ENCODE measurements at regions not wholly inside any gene's neighbourhood (a gene's known extent, or its start where the extent isn't known, plus 50 kb on each side); places are given as distances from the start of the nearest gene placed in this dataset.

DNA sequence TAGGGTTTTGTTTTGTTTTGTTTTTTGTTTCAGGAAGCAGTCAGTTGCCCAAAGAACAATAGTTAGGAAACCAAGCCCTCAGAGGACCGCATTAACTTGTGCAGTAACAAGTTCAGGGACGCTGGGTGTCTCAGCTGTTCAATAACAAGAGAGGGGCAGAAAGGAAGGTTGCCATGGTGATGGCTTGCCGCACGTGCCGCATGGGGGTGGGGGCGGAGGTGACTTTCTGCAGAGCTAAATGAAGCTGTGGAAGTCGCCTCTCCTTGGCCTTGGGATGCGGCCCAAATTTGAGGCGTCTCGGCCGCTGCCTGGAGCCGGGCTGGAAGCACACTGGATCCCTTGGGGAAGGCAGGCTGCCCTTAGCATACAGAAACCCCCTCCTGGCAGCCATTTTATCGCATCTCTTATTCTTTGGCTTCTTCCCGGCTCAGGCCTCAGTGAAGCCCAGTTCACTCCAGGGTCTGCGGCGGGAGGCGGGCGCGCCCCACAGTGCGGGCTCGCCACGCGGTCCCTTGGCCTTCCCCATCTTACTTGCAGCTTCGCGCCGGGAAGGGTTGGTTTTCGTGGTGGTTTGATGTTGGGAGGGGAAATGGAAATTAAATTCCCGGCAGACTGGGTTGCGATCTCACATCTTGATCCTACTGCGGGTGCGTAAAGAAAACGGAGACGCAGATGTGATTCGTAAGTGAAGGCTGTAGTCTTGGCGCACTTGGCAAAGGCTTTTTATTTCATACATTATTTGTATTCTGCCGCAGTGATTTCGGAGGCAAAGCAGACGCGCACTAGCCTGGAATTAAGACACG is 94.3 kb downstream of the SLC17A6 start:
- TF ChIP-seq, protein P1, sequence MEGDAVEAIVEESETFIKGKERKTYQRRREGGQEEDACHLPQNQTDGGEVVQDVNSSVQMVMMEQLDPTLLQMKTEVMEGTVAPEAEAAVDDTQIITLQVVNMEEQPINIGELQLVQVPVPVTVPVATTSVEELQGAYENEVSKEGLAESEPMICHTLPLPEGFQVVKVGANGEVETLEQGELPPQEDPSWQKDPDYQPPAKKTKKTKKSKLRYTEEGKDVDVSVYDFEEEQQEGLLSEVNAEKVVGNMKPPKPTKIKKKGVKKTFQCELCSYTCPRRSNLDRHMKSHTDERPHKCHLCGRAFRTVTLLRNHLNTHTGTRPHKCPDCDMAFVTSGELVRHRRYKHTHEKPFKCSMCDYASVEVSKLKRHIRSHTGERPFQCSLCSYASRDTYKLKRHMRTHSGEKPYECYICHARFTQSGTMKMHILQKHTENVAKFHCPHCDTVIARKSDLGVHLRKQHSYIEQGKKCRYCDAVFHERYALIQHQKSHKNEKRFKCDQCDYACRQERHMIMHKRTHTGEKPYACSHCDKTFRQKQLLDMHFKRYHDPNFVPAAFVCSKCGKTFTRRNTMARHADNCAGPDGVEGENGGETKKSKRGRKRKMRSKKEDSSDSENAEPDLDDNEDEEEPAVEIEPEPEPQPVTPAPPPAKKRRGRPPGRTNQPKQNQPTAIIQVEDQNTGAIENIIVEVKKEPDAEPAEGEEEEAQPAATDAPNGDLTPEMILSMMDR (IDR thresholded peaks at IDR 0.05; ENCODE audit: partially characterized antibody, unreplicated experiment), result no peak
- Mint-ChIP-seq H3K27ac (ENCODE audit: unreplicated experiment) (peak overlapping the region; percentile 97), H3K36me3 (ENCODE audit: unreplicated experiment) (no peaks in the 10 kb centered on the region), H3K9me3 (ENCODE audit: unreplicated experiment) (peaks cover 16% of the 10 kb centered on the region), H3K4me1 (ENCODE audit: low read depth, unreplicated experiment) (peaks cover 25% of the 10 kb centered on the region), H3K4me3 (ENCODE audit: unreplicated experiment) (peak overlapping the region; percentile 90), H3K27me3 (ENCODE audit: unreplicated experiment) (peaks cover 5% of the 10 kb centered on the region)
- DNase-seq, result peak; percentile 87

DNA sequence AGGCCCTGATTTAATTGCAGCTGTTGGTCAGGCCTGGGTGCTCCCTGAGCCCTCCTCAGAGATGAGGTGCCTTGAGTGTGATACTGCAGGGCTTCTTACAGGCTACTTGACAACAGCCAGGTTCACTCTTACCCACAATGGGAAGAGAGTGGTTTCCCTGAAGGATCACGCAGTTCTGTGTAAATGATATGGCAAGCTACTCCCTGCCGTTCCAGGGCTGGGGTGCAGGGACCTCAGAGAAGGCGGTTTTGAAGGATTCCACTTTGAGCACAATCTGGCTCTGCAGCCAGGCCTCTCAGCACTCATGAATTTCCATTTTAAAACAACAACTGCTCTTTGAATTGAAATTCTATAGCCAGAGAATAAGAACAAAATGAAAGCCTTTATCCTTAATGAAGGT is 92.9 kb downstream of the SLC17A6 start:
- Mint-ChIP-seq H3K4me1 (ENCODE audit: low read depth, unreplicated experiment) (peaks cover 25% of the 10 kb centered on the region), H3K27me3 (ENCODE audit: unreplicated experiment) (peaks cover 5% of the 10 kb centered on the region), H3K4me3 (ENCODE audit: unreplicated experiment) (peak overlapping the region; percentile 47), H3K27ac (ENCODE audit: unreplicated experiment) (peak overlapping the region; percentile 67), H3K36me3 (ENCODE audit: unreplicated experiment) (no peaks in the 10 kb centered on the region), H3K9me3 (ENCODE audit: unreplicated experiment) (peaks cover 16% of the 10 kb centered on the region)
- TF ChIP-seq, protein P1 (IDR thresholded peaks at IDR 0.05; ENCODE audit: partially characterized antibody, unreplicated experiment), result no peak
- DNase-seq, result no peak

DNA sequence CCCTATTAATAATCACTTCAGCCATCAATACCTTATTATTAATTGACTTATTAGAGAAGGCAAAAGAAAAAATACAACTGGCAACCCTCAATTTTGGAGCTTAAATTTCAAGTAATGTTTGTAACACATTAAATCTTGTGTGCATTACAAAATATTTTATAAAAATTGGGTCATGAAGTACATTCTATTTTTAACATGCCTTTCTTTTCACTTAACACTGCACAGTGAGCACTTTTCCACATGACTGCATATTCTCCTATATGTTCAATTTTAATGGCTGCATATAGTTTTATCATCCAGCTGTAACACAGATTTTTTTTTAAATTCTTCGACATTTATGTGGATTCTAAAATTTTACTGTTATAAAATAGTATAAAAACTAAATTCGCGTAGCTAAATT is 92.5 kb downstream of the SLC17A6 start:
- Mint-ChIP-seq H3K4me1 (ENCODE audit: low read depth, unreplicated experiment) (peaks cover 25% of the 10 kb centered on the region), H3K27me3 (ENCODE audit: unreplicated experiment) (peaks cover 5% of the 10 kb centered on the region), H3K4me3 (ENCODE audit: unreplicated experiment) (no peak overlapping the region), H3K36me3 (ENCODE audit: unreplicated experiment) (no peaks in the 10 kb centered on the region), H3K9me3 (ENCODE audit: unreplicated experiment) (peaks cover 16% of the 10 kb centered on the region), H3K27ac (ENCODE audit: unreplicated experiment) (no peak overlapping the region)
- DNase-seq, result no peak
- TF ChIP-seq, protein P1 (IDR thresholded peaks at IDR 0.05; ENCODE audit: partially characterized antibody, unreplicated experiment), result no peak

DNA sequence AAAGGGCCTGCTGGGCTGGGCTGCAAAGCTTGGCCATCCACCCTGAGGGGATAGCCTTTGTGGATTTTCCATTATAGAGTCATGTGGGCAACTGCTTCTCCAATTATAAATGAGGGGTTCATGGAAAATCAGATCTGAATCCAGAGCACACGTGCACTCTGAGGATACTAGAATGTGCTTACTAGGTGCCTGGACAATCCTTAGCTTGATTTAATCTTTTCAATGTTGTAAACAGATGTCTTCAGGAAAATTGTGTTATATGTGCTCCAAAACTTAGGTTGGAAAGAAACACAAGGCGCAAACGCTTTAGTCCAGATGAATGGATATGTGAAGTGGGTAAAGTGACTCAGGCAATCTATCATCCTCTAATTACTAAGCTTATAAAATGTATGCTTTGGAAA is 92.0 kb downstream of the SLC17A6 start:
- DNase-seq, result no peak
- TF ChIP-seq, protein P1 (IDR thresholded peaks at IDR 0.05; ENCODE audit: partially characterized antibody, unreplicated experiment), result no peak
- H3K27ac Mint-ChIP-seq (ENCODE audit: unreplicated experiment), result no peak overlapping the region
- H3K9me3 Mint-ChIP-seq (ENCODE audit: unreplicated experiment), result peaks cover 16% of the 10 kb centered on the region
- H3K4me3 Mint-ChIP-seq (ENCODE audit: unreplicated experiment), result no peak overlapping the region
- peaks cover 5% of the 10 kb centered on the region for H3K27me3 Mint-ChIP-seq (ENCODE audit: unreplicated experiment)
- no peaks in the 10 kb centered on the region for H3K36me3 Mint-ChIP-seq (ENCODE audit: unreplicated experiment)
- peaks cover 25% of the 10 kb centered on the region for H3K4me1 Mint-ChIP-seq (ENCODE audit: low read depth, unreplicated experiment)

Data from glutamatergic neuron (in vitro differentiated cells).